ENCODE measurements at regions not wholly inside any gene's neighbourhood (a gene's known extent, or its start where the extent isn't known, plus 50 kb on each side); places are given as distances from the start of the nearest gene placed in this dataset.

DNA sequence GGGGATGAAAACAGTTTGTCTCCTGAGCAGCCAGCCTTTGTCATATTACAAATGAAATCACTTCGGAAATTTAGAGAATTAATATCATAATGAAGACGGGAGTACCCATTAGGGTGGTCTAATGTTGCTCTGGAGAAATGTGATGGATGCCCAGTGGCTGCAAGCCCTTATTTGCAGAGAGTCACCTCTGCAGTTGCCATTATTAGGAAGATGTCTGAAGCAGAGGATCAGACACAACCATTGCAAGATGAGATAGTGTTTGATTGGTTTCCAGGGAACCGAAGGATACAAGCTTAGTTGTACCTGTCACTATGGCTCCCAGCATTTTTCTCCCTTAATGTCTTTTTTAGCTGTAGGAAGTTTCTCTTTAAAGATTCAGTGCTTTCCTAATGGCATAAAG lies 272.4 kb downstream of the FIGN start:
- TF ChIP-seq, protein P1, sequence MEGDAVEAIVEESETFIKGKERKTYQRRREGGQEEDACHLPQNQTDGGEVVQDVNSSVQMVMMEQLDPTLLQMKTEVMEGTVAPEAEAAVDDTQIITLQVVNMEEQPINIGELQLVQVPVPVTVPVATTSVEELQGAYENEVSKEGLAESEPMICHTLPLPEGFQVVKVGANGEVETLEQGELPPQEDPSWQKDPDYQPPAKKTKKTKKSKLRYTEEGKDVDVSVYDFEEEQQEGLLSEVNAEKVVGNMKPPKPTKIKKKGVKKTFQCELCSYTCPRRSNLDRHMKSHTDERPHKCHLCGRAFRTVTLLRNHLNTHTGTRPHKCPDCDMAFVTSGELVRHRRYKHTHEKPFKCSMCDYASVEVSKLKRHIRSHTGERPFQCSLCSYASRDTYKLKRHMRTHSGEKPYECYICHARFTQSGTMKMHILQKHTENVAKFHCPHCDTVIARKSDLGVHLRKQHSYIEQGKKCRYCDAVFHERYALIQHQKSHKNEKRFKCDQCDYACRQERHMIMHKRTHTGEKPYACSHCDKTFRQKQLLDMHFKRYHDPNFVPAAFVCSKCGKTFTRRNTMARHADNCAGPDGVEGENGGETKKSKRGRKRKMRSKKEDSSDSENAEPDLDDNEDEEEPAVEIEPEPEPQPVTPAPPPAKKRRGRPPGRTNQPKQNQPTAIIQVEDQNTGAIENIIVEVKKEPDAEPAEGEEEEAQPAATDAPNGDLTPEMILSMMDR (IDR thresholded peaks at IDR 0.05) = no peak
- TF ChIP-seq POLR2A (IDR thresholded peaks at IDR 0.05) = no peak

All from body of pancreas (tissue), 4 donors.